ENCODE measurements at regions not wholly inside any gene's neighbourhood (a gene's known extent, or its start where the extent isn't known, plus 50 kb on each side); places are given as distances from the start of the nearest gene placed in this dataset.
A peak's percentile ranks its signal among the peaks of the same experiment; 100 is the strongest.
"Not testable (repeated sequence)": the region's sequence is repeated elsewhere in the genome, so short reads cannot be mapped to it uniquely, and the experiment has no call there.

DNA sequence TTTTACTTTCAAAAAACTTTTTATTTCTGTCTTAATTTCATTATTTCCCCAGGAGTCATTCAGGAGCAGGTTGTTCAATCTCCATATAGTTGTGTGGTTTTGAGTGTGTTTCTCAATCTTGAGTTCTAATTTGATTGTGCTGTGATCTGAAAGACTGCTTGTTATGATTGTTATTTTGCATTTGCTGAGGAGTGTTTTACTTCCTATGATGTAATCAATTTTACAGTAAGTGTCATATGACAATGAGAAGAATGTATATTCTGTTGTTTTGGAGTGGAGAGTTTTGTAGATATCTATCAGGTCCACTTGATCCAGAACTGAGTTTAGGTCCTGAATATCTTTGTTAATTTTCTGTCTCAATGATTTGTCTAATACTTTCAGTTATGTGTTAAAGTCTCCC is 706.9 kb upstream of the CTNND2 start:
- TF ChIP-seq ZFX (IDR thresholded peaks at IDR 0.05), result no peak
- TF ChIP-seq, protein P1, sequence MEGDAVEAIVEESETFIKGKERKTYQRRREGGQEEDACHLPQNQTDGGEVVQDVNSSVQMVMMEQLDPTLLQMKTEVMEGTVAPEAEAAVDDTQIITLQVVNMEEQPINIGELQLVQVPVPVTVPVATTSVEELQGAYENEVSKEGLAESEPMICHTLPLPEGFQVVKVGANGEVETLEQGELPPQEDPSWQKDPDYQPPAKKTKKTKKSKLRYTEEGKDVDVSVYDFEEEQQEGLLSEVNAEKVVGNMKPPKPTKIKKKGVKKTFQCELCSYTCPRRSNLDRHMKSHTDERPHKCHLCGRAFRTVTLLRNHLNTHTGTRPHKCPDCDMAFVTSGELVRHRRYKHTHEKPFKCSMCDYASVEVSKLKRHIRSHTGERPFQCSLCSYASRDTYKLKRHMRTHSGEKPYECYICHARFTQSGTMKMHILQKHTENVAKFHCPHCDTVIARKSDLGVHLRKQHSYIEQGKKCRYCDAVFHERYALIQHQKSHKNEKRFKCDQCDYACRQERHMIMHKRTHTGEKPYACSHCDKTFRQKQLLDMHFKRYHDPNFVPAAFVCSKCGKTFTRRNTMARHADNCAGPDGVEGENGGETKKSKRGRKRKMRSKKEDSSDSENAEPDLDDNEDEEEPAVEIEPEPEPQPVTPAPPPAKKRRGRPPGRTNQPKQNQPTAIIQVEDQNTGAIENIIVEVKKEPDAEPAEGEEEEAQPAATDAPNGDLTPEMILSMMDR (conservative IDR thresholded peaks at IDR 0.05), result no peak
- no peak overlapping the region for H3K27ac ChIP-seq

GRCh38 chr5:12607817-12608216 is 703.6 kb upstream of the CTNND2 start:
- H3K27ac ChIP-seq, result not testable (repeated sequence)

GRCh38 chr5:12592228-12592627 is 688.0 kb upstream of the CTNND2 start:
- TF ChIP-seq, protein P1 (conservative IDR thresholded peaks at IDR 0.05), result no peak
- TF ChIP-seq ZFX (IDR thresholded peaks at IDR 0.05), result no peak
- no peak overlapping the region for H3K27ac ChIP-seq

DNA sequence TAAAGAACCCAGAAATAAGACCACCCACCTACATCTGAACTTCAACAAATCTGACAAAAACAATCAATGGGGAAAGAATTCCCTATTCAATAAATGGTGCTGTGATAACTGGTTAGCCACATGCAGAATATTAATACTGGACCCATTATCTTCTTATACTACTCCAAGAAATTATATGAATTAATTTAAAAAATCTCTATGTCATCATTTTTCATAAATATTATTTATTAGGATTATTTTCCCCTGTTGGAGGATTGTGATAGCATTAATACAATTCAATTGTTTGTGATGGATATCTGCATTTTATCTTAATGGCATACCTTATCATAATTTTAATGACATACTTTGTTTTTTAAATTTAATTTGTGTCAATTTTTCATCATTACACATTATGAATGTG is 682.2 kb upstream of the CTNND2 start:
- H3K27ac ChIP-seq, result no peak overlapping the region
- TF ChIP-seq, protein P1 (conservative IDR thresholded peaks at IDR 0.05), result no peak
- no peak for TF ChIP-seq ZFX (IDR thresholded peaks at IDR 0.05)

GRCh38 chr5:12578803-12579202 is 674.6 kb upstream of the CTNND2 start:
- not testable (repeated sequence) for H3K27ac ChIP-seq

DNA sequence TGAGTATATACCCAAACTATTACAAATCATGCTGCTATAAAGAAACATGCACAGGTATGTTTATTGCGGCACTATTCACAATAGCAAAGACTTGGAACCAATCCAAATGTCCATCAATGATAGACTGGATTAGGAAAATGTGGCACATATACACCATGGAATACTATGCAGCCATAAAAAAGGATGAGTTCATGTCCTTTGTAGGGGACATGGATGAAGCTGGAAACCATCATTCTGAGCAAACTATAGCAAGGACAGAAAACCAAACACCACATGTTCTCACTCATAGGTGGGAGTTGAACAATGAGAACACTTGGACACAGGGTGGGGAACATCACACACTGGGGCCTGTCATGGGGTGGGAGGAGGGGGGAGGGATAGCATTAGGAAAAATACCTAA is 672.7 kb upstream of the CTNND2 start:
- not testable (repeated sequence) for H3K27ac ChIP-seq

DNA sequence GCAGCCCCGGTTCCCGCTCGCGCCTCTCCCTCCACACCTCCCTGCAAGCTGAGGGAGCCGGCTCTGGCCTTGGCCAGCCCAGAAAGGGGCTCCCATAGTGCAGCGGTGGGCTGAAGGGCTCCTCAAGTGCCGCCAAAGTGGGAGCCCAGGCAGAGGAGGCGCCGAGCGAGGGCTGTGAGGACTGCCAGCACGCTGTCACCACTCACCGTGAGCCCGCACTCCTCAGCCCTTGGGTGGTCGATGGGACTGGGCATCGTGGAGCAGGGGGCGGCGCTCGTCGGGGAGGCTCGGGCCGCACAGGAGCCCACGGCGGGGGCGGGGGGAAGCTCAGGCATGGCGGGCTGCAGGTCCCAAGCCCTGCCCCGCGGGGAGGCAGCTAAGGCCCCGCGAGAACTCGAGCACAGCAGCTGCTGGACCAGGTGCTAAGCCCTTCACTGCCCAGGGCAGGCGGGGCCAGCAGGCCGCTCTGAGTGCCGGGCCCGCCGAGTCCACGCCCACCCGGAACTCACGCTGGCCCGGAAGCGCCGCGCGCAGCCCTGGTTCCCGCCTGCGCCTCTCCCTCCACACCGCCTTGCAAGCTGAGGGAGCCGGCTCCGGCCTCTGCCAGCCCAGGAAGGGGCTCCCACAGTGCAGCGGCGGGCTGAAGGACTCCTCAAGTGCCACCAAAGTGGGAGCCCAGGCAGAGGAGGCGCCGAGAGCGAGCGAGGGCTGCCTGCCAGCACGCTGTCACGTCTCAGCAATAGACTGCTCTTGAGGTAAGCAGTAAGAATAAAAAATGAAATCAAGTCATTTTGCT is 670.2 kb upstream of the CTNND2 start:
- TF ChIP-seq ZFX (IDR thresholded peaks at IDR 0.05), result peak; percentile 85

GRCh38 chr5:12573916-12574297 is 669.7 kb upstream of the CTNND2 start:
- H3K27ac ChIP-seq, result peak overlapping the region; percentile 97

More for the DNA sequence above, 670.2 kb upstream of the CTNND2 start:
- H3K27ac ChIP-seq, result peak overlapping the region; percentile 97

- TF ChIP-seq, protein P1 (conservative IDR thresholded peaks at IDR 0.05), result no peak
- TF ChIP-seq ZFX (IDR thresholded peaks at IDR 0.05), result no peak
- no peak overlapping the region for H3K27ac ChIP-seq
These were observed 666.4 kb upstream of the CTNND2 start for GRCh38 chr5:12570688-12571087.

- no peak for TF ChIP-seq ZFX (IDR thresholded peaks at IDR 0.05)
These were observed 662.2 kb upstream of the CTNND2 start for GRCh38 chr5:12566441-12566840.

DNA sequence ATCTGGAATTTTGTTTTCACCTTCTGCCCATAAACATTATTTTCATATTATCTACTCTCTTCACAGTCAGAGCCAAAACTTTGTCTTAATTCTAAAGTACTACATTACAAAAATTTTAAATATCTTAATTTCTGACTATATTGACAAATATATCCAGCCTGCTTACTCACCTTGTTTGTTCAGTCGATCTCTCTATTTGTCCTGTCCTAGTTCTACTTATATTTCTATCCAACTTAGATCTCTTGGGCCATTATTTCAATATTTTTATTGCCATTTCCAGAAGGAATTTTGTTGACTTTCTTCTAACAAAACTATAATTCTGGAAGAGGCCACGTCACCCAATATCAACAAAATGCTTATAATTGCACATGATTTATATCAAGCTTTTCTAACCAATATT is 652.8 kb upstream of the CTNND2 start:
- TF ChIP-seq, protein P1 (conservative IDR thresholded peaks at IDR 0.05), result no peak
- no peak for TF ChIP-seq ZFX (IDR thresholded peaks at IDR 0.05)
- no peak overlapping the region for H3K27ac ChIP-seq

More at GRCh38 chr5:12566441-12566840, 662.2 kb upstream of the CTNND2 start:
- no peak overlapping the region for H3K27ac ChIP-seq
